ENCODE measurements at regions not wholly inside any gene's neighbourhood (a gene's known extent, or its start where the extent isn't known, plus 50 kb on each side); places are given as distances from the start of the nearest gene placed in this dataset.

- TF ChIP-seq ZNF274 (IDR thresholded peaks at IDR 0.05; ENCODE audit: low read depth, low read length), result no peak
- TF ChIP-seq YY1 (IDR thresholded peaks at IDR 0.05; ENCODE audit: insufficient read depth, insufficient read length), result no peak
- TF ChIP-seq SUZ12 (IDR thresholded peaks at IDR 0.05; ENCODE audit: extremely low read depth, insufficient read depth, insufficient read length), result no peak
These were observed 722.1 kb upstream of the NR2F2 start for GRCh38 chr15:95608371-95608770.
